B cell (primary cell): ENCODE measurements at regions not wholly inside any gene's neighbourhood (a gene's known extent, or its start where the extent isn't known, plus 50 kb on each side); places are given as distances from the start of the nearest gene placed in this dataset.

Experiments
- EZH2 ChIP-seq: IDR thresholded peaks from 2 replicates; pipeline ENCODE4 v1.6.1; 2012; ENCODE audit warnings: borderline replicate concordance, low read depth, mild to moderate bottlenecking, moderate library complexity, low read length; ENCODE audit not compliant: insufficient read depth, poor library complexity, severe bottlenecking
- TF ChIP-seq, protein P1 (sequence below): fragments of 200-600 bp; IDR thresholded peaks from one replicate; pipeline ENCODE4 v1.8.0; 2022; ENCODE audit warnings: antibody characterized with exemption, mild to moderate bottlenecking

DNA sequence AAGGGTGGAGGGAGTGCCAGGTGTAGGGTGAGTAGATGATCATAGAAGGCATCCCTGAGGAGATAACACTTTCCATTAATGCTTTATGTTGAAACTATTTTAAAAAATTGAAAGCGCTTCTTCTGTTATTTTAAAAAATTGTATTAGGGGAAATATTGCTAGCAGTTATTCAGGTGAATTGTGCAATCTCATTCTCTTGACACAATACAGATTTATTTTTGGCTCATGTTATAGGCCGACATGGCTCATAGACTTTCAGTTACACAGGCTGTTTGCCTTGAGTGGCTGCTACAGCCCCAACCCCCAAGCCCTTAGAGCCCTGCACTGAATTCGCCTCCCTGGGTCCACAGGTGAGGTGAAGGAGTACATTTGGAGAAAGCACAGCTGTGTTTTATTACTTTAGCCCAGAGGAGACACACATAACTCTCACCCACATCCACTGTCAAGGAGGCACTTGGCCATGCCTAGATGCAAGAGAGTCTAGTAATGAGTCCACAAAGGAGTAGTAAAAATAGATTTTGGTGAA lies 228.2 kb downstream of the RFPL4B start:
- TF ChIP-seq, protein P1, sequence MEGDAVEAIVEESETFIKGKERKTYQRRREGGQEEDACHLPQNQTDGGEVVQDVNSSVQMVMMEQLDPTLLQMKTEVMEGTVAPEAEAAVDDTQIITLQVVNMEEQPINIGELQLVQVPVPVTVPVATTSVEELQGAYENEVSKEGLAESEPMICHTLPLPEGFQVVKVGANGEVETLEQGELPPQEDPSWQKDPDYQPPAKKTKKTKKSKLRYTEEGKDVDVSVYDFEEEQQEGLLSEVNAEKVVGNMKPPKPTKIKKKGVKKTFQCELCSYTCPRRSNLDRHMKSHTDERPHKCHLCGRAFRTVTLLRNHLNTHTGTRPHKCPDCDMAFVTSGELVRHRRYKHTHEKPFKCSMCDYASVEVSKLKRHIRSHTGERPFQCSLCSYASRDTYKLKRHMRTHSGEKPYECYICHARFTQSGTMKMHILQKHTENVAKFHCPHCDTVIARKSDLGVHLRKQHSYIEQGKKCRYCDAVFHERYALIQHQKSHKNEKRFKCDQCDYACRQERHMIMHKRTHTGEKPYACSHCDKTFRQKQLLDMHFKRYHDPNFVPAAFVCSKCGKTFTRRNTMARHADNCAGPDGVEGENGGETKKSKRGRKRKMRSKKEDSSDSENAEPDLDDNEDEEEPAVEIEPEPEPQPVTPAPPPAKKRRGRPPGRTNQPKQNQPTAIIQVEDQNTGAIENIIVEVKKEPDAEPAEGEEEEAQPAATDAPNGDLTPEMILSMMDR, result no peak
- no peak for TF ChIP-seq EZH2
